ENCODE measurements at regions not wholly inside any gene's neighbourhood (a gene's known extent, or its start where the extent isn't known, plus 50 kb on each side); places are given as distances from the start of the nearest gene placed in this dataset.
"Not testable (repeated sequence)": the region's sequence is repeated elsewhere in the genome, so short reads cannot be mapped to it uniquely, and the experiment has no call there.

GRCh38 chr18:70636991-70637390, 348.1 kb downstream of the SOCS6 start:
- no peak for DNase-seq

GRCh38 chr18:70634576-70635147, 345.8 kb downstream of the SOCS6 start:
- no peak for DNase-seq

DNA sequence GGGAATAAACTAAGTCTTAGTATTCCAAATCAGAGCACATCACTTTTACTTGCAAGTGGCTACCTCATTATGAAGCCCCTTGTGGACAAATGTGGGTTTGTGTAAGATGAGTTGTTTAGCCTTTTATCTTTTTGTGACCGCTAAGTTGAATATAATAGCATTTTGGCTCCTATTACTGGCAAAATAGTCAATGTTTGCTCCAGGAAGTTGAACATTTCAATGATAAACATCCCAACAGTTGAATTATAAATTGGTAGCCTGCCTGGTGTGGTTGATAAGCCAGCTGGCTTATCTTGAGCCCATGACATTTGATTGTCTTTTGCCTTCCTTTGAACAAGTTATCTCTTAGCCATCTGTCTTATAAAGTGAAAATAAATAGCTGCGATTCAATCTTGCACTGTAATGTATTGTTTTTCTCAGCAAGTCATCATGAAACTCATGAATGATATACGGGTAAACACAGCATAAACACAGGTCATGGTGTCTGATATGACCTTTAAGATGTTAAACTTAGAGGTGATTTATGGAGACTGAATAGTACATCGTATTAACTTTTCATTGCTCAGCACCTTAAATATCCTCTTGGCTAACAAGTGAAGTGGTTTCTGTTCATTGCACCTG, 338.4 kb downstream of the SOCS6 start:
- no peak for DNase-seq

GRCh38 chr18:70622622-70623419, 334.0 kb downstream of the SOCS6 start:
- DNase-seq = no peak

GRCh38 chr18:70621710-70622109, 332.9 kb downstream of the SOCS6 start:
- peak; percentile 39 for DNase-seq

- no peak for DNase-seq
Measured at GRCh38 chr18:70620837-70621612, 332.2 kb downstream of the SOCS6 start.

- DNase-seq = no peak
Measured at GRCh38 chr18:70617020-70617763, 328.3 kb downstream of the SOCS6 start.

- no peak for DNase-seq
Measured at GRCh38 chr18:70600225-70600925, 311.5 kb downstream of the SOCS6 start.

GRCh38 chr18:70598406-70598805, 309.6 kb downstream of the SOCS6 start:
- no peak for DNase-seq

- no peak for DNase-seq
Measured at GRCh38 chr18:70582981-70583380, 294.1 kb downstream of the SOCS6 start.

GRCh38 chr18:70578480-70578879, 289.6 kb downstream of the SOCS6 start:
- DNase-seq = no peak

GRCh38 chr18:70577023-70577420, 288.2 kb downstream of the SOCS6 start:
- no peak for DNase-seq

- no peak for DNase-seq
Measured at GRCh38 chr18:70576276-70577022, 287.6 kb downstream of the SOCS6 start.

GRCh38 chr18:70574951-70575350, 286.1 kb downstream of the SOCS6 start:
- not testable (repeated sequence) for DNase-seq

- DNase-seq = not testable (repeated sequence)
Measured at GRCh38 chr18:70569647-70570046, 280.8 kb downstream of the SOCS6 start.

GRCh38 chr18:70559446-70559845, 270.6 kb downstream of the SOCS6 start:
- DNase-seq = no peak

- no peak for DNase-seq
Measured at GRCh38 chr18:70558371-70558770, 269.5 kb downstream of the SOCS6 start.

DNA sequence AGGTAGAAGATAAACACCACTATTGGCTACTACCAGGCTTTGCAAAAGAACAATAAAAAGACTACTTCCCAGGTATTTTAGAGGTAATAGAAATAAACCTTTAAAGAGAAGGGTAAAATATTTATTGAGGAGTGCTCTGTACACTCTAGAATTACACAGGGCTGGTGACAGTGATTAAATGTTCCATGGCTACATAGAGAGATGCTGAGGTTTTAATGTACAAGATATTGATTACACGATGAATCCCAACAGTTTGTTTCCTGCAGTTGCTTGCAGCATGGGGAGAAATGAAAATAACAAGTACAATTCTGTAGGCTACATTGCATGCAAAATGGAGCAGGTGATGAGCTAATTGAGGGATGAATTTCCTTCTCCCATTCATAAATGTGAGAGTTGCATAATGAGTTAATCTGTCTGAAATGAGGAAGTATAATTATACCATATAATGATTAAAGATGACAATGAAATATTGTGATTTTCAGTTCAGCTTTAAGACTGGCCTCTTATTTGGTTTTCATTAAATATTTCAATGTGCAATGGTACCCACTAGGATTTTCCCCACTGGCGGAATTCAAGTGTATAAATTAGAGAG, 266.1 kb downstream of the SOCS6 start:
- DNase-seq = no peak

DNA sequence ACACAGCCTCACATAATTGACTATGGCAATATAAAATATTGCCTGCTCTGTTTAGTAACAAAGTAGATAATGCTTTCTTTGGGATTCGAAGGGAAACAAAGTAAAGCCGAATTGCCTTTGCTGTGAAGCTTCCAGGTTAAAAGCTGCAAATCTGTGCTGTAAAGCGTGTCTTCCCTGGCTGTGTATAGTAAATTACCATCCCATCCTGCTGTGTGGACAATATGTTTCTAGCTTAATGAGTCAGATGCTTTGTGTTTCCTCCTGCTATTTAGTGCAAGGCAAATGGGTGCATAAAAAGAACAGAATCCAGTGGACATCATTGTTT, 265.1 kb downstream of the SOCS6 start:
- no peak for DNase-seq

GRCh38 chr18:70553245-70553935, 264.5 kb downstream of the SOCS6 start:
- DNase-seq = peak; percentile 38

All from CD4-positive, alpha-beta T cell treated with Interleukin-17A for 1 hour (primary cell).